GM18517 (cell line): ENCODE measurements at regions not wholly inside any gene's neighbourhood (a gene's known extent, or its start where the extent isn't known, plus 50 kb on each side); places are given as distances from the start of the nearest gene placed in this dataset.

Experiments used
- ATAC-seq: cut with Tn5 transposase; IDR thresholded peaks from one replicate; pipeline ENCODE4 v1.9.1; 2021; ENCODE audit warnings: mild to moderate bottlenecking, moderate library complexity; ENCODE audit not compliant: unreplicated experiment

DNA sequence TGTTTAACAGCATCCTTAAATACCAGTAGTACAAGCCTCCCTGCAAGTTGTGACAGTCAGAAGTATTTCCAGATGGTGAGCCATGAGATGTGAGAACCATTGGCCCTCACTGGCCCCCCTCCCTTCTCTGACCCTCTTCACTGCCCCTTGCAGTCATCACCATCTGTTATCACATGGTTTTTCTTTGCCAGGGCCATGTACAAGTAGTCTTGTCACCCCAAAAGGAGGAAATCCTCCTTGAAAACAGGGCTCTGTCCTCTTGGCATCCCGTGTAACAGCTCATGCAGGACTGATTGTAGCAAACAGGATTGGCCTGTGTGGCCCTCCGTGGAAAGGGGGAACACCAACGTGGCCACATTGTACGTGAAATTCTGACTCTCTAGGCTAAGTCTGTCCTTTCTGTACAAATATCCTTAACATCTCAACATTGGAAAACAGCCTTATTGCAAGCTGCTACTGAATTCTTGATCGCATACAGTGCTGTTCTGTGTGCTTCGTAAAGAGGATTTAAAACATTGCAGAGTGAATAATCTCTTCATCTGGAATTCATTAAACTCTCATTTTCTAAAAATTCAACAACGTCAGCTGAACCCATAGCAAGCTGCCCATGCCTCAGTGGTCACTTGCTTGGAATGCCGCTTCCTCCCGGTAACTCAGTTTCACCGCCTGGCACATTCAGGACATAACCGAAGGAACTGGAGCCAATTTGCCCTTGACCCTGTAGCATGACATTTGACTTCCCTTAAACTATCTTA is 171.7 kb downstream of the ATPSCKMT start:
- ATAC-seq, result no peak

DNA sequence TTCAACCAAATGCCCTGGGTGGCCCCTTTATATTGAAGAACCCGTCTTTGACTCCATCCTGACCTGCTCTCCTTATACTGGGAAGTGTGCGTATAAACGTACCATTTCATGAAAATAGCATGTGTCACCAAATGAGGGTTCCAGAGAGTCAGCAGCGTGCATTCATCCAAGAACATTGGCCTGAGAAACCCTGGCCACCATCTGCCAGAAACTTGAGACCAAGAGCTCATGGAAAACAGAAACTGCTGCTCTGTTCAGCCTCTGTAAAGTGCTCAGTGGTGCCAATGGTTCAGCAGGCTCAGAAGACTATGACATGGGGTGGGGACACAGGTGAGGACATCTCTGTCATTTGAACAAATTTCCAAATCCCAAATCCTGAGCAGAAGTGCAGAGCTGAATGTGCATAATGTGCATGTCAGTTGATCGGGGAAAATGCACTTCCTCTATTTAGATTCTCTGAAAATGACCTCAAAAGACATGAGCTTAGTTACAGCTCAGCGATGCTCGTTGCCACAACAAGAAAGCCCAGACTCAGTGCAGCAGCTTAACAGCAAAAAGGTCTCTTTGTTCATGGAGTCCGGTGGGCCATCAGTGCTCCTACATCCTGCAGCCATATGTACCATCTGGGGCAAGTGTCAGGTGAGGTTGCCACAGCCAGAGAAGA is 176.1 kb downstream of the ATPSCKMT start:
- no peak for ATAC-seq

DNA sequence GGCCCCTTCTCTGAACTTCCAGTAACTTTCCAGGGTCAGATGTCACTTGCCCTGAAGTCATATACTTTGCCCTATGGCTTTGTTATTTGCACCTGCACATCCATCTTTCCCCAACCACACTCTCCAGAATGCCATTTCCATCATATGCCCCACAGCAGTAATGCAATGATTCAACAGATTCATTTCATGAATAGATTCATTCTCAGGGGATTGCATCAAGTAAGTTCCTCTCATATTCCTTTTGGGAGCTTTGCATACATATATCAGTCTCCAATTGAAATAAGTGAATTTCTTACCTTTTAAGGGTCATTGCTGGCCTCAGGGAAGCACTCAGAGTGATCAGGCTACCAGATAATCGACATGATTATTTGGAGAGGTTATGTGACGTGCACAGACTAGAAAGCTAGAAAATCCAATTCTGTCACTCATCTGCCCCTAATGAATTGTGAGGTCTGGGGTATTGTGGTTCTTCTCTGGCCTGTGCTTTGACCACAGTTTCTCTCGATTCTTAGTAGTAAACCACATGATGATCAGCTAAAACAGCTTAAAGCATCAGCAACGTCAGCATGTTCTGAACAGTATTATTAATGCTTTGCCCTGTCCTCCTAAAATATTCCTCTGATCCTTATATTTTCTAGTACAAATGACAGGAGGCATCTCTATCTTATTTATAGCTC is 179.9 kb downstream of the ATPSCKMT start:
- ATAC-seq, result no peak

DNA sequence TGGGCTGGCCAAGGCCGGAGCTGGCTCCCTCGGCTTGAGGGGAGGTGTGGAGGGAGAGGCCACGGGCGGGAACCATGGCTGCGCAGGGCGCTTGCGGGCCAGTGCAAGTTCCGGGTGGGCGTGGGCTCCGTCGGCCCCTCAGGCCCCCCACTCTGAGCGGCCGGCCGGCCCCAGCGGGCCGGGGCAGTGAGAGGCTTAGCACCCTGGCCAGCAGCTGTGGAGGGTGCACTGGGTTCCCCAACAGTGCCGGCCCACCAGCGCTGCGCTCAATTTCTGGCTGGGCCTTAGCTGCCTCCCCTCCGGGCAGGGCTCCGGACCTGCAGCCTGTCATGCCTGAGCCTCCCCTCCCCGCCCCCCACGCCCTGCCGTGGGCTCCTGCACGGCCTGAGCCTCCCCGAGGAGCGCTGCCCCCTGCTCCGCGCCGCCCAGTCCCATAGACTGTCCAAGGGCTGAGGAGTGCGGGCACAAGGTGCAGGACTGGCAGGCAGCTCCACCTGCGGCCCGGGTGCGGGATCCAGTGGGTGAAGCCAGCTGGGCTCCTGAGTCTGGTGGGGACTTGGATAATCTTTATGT is 184.2 kb downstream of the ATPSCKMT start:
- ATAC-seq, result no peak

DNA sequence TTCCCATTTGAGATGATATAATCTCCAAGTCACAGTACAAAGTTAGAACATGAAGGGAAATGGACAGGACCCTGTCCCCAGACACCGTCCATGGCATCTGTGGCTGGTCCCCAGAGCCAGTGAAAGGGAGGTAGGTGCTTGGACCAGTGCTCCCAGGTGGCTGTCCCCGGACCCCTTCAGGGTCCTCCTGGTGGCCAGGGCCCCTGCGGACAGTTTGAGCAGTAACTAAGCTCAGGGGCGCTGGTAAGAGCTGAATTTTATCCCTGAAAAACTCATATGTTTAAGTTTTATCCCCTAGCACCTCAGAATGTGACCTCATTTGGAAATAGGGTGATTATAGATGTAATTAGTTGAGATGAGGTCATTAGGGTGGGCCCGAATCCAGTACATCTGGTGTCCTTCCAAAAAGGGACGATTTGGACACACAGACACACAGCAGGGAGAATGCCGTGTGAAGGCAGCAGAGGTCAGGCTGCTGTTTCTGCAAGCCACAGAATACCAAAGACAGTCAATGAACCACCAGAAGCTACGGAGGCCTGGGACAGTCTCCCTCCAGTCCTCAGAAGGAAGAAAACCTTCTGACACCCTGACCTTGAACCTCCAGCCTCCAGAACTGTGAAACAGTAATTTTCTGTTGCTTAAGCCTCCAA is 185.0 kb downstream of the ATPSCKMT start:
- ATAC-seq, result no peak

DNA sequence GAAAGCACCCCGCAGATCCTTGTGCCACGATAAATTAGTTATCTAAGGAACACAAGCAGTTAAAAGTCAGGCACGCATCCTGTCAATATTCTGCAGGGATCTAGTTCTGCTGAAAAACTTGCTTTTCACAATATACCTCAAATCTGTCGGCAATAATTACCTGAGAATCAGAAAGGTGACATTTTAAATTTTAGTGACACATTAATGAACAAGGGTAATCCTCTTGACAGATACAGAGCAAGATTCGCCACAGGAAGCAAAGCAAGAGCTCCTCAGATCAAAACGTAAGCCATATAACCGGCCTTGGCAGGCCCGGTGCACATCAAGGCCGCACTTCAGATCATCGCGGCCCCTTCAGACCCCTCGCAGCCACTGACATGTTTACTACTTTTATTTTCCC is 185.7 kb downstream of the ATPSCKMT start:
- no peak for ATAC-seq

DNA sequence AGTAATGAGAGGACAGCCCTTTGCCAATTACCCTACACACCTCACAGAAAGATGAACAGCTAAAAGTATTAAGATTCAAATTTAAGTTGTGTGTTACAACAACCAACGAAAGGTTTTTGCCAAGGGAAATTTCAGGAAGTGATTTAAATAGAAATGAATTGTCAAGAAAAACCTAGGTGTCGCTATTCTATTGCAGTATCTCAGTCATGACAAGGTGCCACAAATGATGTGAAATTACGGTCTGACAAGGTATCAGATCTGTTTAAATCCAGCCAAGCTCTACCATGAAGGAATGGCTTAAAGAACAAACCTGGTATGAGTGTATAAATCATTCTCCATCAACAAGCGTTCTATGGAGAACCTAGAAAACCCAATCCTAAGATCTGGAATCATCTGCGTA is 189.7 kb downstream of the ATPSCKMT start:
- ATAC-seq, result no peak

DNA sequence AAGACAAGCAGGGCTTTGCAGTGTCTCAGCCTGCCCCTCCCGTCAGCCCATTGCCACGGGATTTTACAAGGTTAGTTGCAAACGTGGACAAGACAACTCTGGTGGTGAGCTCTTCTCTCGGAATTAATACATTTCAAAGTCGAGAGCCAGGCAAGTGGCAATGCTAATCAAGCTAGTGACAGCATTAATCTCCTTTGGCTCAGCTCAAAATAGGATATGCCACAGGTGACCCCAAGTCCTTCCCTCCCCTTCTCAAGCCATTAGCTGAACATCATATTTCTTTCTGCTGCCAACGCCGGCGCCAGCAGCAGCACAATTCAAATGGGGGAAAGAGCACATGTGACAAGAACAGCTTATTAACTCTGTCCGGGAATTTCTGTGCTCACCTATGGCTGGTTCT is 190.1 kb downstream of the ATPSCKMT start:
- ATAC-seq, result no peak

DNA sequence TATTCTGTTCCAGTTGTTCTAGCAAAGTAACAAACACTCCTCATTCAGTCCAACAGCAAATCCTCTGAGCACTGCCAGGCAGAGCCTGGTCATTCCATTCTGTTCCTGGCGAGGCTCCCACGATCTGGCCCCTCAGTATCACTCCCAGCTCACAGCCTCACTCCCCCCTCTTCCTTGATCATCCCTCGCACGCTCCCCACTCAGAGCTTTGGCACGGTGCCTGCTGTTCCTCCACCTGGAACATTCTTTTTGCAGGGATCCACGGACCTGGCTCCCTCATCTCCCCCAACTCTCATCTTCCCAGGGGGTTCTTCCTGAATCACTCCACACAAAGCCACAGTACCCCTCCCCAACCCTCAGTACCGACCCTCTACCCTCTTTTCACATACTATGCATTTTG is 192.3 kb downstream of the ATPSCKMT start:
- ATAC-seq, result no peak

DNA sequence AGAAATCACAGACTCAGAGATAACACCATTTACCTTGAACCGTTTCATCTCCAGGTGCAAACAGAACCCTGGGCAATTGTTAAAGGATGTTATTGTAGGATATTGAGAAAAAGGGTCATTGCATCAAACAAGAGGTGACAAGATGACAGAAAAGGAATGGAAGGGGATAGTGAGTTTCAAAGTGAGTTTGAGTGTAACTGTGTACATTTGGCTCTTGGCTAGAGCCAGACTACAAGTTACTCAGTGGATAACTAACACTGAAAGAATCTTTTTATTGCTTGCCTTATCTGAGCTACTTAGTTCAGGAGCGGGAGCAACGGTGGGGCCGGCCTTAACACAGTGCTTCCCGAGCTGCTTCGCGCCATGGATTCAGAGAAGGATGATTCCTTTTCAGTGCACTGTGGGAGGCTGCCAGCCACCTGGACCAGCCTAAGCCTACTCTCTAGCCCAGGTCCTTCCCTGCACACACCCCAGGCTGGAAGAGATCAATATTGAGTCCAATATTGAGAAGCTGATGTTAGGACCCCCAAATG is 193.4 kb downstream of the ATPSCKMT start:
- no peak for ATAC-seq

DNA sequence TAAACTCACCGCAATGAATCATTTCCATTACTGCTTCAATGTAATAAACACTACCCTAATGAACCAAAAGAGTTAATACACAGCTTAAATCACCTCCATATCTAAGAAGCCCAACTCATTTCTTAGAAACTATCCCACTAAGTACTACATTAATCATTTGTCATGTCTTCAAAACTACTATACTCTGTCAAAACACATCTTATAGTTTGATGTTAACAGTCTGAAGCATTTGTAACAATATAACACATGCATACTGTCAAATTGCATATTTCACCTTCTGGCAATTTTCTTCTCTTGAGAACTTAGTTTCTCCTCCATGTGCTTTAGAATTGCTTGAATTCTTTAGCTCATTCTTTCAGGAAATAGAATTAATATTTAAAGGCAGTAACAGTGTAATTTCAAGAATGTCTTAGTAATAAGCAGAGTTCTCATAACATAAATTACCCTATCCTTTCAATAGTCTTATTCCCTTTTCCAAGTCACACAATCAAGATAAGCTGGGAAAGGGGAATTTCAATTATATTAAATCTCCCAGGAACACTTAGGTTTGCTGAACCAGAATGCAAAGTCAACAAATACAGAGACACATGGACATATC is 199.7 kb downstream of the ATPSCKMT start:
- ATAC-seq, result no peak

DNA sequence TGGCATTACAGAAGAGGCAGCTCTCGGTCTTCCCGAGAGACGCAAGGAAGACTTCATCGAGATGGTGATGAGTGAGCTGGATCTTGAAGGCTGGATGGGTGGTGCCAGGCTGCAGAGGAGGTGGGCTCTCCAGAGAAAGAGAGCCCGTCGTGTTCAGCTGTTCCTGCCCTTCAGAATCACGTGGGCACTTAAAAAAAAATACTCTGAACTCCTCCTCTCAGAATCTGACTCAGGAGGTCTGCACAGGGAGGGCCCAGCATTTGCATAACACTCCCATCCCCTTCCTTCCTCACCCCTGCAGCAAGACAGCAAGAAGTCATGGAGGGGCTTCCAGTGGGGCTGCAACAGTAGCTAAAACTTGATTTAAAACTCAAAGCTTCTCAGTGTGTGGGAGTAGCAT is 203.0 kb downstream of the ATPSCKMT start:
- ATAC-seq, result no peak

DNA sequence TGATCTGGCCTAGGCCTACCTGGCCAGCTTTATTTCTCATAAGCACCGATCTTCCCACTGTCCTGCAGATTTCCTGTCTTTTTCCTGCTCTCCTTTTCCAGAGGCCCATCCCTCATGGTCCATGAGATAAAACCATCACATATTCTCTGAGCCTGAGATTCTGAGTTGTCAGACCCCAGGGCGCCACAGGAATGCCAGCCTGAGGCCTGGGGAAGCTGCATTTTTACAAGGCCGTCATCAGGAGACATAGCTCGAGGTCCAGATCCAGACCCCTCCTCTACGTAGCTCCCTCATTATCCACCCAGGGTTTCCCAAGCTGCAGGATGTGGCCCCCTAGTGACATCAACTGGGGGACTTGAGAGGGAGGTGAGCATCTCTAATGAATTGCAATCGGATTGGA is 204.3 kb downstream of the ATPSCKMT start:
- no peak for ATAC-seq

DNA sequence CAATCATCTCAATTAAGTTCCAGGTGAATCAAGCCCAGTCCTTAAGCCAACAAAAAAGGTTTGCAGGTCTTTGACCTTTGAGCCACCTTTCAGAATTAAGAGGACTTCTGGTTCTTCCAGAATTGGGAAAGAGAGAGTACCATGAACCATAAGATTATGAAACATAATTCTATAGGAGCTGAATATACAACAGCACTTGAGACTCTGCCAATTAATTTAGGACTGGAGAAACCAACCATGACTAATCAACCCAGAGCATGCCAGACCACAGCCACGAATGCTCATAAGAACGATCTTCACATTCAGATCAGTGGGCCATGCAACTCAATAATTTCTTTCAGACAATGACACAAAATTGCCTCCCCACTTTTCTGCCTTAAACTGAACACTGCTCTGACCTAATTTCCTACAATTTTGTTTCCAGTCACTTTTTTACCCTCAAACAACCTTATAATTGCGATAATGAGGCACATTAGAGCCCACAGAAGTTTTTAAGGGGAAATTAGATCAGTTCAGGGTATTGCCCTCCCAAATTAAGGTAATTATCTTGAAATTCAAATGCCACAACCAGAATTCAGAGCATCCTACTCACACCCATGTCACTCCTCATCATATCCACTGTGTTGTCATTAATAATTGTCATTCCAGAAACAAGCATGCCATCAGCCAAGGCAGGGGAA is 213.4 kb downstream of the ATPSCKMT start:
- no peak for ATAC-seq

DNA sequence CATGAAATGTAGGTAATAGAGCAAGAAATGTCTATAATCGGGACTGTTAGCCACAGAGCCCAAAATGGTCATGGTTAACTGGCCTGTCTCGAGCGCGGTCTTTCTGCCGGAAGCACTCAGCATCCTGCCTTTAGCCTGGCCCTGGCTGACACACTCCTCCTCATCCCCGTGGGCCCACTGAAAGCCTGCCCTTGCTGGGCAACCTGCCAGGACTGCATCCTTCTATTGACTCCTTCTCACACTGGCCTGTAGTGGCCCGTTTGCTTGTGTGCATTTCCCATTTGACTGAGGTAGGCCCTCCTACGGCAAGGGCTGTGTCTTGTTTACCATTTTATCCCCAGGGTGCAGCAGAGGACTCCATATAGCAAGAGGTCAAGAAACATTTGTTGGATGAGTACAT is 215.7 kb downstream of the ATPSCKMT start:
- ATAC-seq, result no peak

DNA sequence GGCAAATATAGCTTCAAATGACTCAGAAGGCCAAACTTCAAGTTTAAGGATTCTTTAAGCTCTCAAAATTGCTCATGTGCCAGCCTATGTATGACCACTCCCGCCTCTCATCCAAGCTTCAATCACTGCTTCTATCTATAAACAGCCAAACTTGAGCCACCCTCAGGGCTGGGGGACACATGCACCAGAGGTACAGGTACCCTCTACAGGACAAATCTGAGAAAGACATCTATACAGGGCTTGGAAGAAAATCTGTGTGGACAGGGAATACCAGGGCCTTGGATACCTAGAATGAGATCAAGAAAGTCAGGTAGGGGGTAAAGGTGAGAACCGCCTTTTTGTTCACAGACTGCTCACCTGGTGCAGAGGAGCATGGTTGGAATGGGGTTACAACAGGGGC is 217.9 kb downstream of the ATPSCKMT start:
- ATAC-seq, result no peak

DNA sequence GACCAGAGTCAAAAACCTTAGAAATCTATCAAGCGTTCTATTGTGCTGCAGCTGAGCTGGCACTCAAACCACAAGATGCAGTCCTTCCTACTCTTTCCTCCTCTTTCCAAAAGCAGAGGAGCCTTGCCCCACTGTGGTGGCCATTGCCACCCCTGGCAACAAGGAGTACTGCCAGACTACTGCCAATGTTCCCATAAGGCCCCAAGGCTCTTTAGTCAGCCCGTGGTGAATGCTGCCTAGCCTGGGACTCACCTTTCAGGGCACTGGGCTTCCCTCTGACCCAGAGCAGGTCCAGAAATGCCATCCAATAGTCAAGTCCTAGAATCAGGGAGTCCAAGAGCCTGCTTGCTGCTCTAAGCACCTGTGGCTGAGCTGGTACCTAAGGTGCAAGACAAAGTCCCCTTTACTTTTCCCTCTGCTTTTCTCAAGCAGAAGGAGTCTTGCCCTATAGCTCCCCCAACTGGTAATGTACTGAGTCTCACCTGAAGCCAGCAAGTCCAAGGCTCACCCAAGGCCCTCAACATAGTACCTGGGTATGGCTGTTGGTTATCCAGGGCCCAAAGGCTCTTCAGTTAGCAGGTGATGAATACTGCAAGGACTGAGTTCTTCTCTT is 219.4 kb downstream of the ATPSCKMT start:
- no peak for ATAC-seq

DNA sequence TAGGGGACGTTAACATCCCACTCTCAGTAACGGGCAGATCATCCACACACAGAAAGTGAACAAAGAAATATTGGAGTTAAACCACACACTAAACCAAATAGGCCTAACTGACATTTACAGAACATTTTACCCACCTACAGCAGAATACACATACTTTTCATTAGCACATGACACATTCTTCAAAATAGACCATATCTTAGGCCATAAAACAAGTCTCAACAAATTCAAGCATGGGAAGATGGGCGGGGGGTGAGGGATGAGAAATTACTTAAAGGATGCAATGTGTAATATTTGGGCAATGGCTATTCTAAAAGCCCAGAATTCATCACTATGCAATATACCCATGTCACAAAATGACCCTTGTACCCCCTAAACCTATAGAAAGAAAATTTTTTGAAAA is 226.2 kb downstream of the ATPSCKMT start:
- ATAC-seq, result no peak

DNA sequence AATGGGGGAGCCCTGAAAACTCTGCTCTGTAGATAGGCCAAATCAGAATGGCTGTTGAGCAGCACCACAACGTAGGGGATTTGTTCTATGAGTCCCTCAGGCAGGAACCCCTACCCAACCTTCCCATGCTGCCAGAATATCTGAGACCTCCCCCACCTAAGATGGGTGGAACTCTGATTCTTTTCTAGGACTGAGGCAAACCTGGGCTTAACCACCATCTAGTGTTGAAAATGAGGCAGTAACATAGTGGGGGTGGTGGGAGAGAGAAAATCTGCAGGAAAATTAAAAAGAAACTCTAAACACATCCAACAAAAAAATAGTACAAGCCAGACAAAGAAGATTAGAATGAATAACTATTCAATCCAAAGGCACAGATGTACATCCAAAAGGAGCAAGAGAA is 228.4 kb downstream of the ATPSCKMT start:
- no peak for ATAC-seq

DNA sequence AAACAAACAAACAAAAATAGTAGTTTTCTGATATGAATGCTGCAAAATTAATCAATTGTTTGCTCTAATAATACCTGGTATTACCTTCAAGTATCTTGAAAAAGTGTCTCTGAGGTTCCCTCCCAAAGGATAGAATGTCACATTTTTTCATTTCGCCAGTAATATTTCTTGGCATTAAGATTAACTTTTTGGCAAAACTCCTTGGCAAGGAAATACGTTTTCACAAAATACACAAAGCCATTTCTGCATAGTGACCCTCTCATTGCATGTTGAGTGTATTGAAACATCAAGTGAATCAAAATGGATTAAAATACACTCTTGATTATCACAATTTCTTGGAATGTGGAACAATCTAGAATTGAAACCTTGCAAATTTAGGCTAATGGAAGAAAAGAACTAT is 230.5 kb downstream of the ATPSCKMT start:
- no peak for ATAC-seq
